ENCODE measurements at regions not wholly inside any gene's neighbourhood (a gene's known extent, or its start where the extent isn't known, plus 50 kb on each side); places are given as distances from the start of the nearest gene placed in this dataset.
"Not testable (repeated sequence)": the region's sequence is repeated elsewhere in the genome, so short reads cannot be mapped to it uniquely, and the experiment has no call there.

GRCh38 chr2:111299635-111300034 is 178.9 kb downstream of the BCL2L11 start:
- H3K9ac ChIP-seq (ENCODE audit: low read length); H3K36me3 ChIP-seq (replicated peaks in 1 of 2; ENCODE audit: control extremely low read depth in 1 of 2, control insufficient read depth in 1 of 2, extremely low read depth in 1 of 2, insufficient read depth in 2 of 2, low read length in 1 of 2); intact Hi-C loops (cut with micrococcal nuclease); DNase-seq; H3K4me3 Mint-ChIP-seq; H3K27ac Mint-ChIP-seq; H2AFZ ChIP-seq (ENCODE audit: insufficient read depth, low read depth, low read length, poor library complexity, severe bottlenecking); H3K27me3 Mint-ChIP-seq; POLR2A ChIA-PET; H3K27ac ChIP-seq (ENCODE audit: low read length in 2 of 2); H3K9me3 Mint-ChIP-seq (ENCODE audit: insufficient read depth); H3K4me3 ChIP-seq (ENCODE audit: control extremely low read depth in 1 of 5, extremely low read depth in 1 of 5, insufficient read depth in 1 of 5, low read depth in 2 of 5, low read length in 4 of 5); H3K9me3 ChIP-seq (ENCODE audit: control extremely low read depth in 1 of 3, control insufficient read depth in 2 of 3, insufficient read depth in 1 of 3, low read length in 2 of 3); H3K79me2 ChIP-seq (ENCODE audit: control insufficient read depth, insufficient read depth, low read length); H3K4me1 Mint-ChIP-seq; H4K20me1 ChIP-seq (ENCODE audit: control insufficient read depth, insufficient read depth, low read length, poor library complexity, severe bottlenecking); CTCF ChIA-PET; H3K4me1 ChIP-seq (ENCODE audit: control insufficient read depth in 2 of 2, insufficient read depth in 2 of 2, low read length in 2 of 2); H3K27me3 ChIP-seq (replicated peaks in 1 of 4; ENCODE audit: control extremely low read depth in 1 of 4, control insufficient read depth in 3 of 4, insufficient read depth in 4 of 4, low read length in 3 of 4); H3K4me2 ChIP-seq (replicated peaks; ENCODE audit: low read depth, low read length, poor library complexity, severe bottlenecking); ATAC-seq (ENCODE audit: low read depth): not testable (repeated sequence)
- no CpG with 5 or more reads among the region's 2 CpGs for WGBS (ENCODE audit: insufficient coverage)

DNA sequence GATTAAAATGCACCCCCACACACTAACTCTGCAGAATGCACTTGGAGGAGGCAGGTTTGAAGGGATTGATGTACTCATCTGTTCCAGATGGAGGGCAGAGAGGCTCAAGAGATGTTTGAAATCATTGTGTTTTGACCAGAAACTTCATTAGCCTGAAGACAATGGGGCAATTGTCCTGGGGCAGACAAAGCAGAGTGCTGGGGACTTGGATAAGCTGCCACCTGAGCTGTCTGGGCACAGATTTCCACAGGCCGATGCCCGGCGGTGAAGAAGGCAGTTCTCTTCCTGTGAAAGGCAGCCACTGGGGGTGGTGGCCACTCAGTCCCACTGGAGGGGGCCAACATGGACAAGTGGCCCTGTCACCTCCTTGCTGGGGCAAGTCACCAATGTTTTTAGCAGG is 181.0 kb downstream of the BCL2L11 start:
- CTCF ChIA-PET, H3K27me3 Mint-ChIP-seq: not testable (repeated sequence)
- WGBS (ENCODE audit: insufficient coverage), result no CpG with 5 or more reads among the region's 3 CpGs

DNA sequence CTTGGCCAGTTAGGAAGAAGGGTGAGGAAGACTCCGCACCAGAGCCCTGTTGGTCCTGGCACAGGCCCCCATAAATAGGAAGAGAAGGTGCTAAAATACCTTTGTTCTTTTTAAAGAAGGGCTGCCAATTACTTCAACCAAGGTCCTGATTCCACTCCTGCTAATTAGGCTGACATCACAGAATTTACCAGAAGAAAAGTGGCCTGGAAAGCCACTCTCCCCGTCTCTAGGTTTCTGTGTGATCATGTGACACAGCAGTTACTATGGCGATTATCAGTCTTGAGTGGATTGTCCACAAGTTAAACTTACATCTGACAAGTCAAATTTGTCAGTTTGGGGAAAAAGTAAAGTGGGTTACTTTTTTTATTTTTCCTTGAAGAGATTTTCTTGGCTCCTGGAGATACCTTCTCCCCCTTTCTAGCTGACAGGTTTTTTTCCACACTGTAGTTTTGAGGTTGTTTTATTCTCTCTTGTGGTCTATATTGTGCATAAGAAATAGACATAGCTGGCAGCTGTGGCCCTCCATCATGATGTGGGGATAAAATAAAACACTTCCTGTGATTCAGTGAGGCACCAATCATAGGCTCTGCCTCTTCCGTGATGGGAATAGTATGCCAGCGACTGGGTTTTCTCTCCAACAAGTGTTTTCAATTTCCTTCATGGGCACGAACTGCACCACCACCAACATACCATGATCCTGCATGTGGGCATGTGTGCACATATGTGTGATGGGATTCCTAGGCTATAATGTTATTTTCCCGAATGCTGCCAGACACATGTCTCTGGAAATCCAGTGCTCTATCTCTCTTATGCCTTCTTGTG is 181.9 kb downstream of the BCL2L11 start:
- H3K4me3 Mint-ChIP-seq; H3K36me3 ChIP-seq (replicated peaks in 1 of 2; ENCODE audit: control extremely low read depth in 1 of 2, control insufficient read depth in 1 of 2, extremely low read depth in 1 of 2, insufficient read depth in 2 of 2, low read length in 1 of 2); H3K9me3 ChIP-seq (ENCODE audit: control extremely low read depth in 1 of 3, control insufficient read depth in 2 of 3, insufficient read depth in 1 of 3, low read length in 2 of 3); H3K9me3 Mint-ChIP-seq (ENCODE audit: insufficient read depth); H3K79me2 ChIP-seq (ENCODE audit: control insufficient read depth, insufficient read depth, low read length); H4K20me1 ChIP-seq (ENCODE audit: control insufficient read depth, insufficient read depth, low read length, poor library complexity, severe bottlenecking); H3K27ac ChIP-seq (ENCODE audit: low read length in 2 of 2); H3K27me3 Mint-ChIP-seq; H3K4me3 ChIP-seq (ENCODE audit: control extremely low read depth in 1 of 5, extremely low read depth in 1 of 5, insufficient read depth in 1 of 5, low read depth in 2 of 5, low read length in 4 of 5); H3K9ac ChIP-seq (ENCODE audit: low read length); intact Hi-C loops (cut with micrococcal nuclease); H3K4me1 Mint-ChIP-seq; H3K27me3 ChIP-seq (replicated peaks in 1 of 4; ENCODE audit: control extremely low read depth in 1 of 4, control insufficient read depth in 3 of 4, insufficient read depth in 4 of 4, low read length in 3 of 4); ATAC-seq (ENCODE audit: low read depth); CTCF ChIA-PET; H3K27ac Mint-ChIP-seq; DNase-seq; H2AFZ ChIP-seq (ENCODE audit: insufficient read depth, low read depth, low read length, poor library complexity, severe bottlenecking); H3K4me1 ChIP-seq (ENCODE audit: control insufficient read depth in 2 of 2, insufficient read depth in 2 of 2, low read length in 2 of 2); POLR2A ChIA-PET; H3K4me2 ChIP-seq (replicated peaks; ENCODE audit: low read depth, low read length, poor library complexity, severe bottlenecking): not testable (repeated sequence)
- WGBS (ENCODE audit: insufficient coverage), result no CpG with 5 or more reads among the region's 7 CpGs

More for the DNA sequence above, 181.0 kb downstream of the BCL2L11 start:
- intact Hi-C loops (cut with micrococcal nuclease); ATAC-seq (ENCODE audit: low read depth); H3K9me3 Mint-ChIP-seq (ENCODE audit: insufficient read depth); H3K4me2 ChIP-seq (replicated peaks; ENCODE audit: low read depth, low read length, poor library complexity, severe bottlenecking); H3K4me1 Mint-ChIP-seq; H3K27me3 ChIP-seq (replicated peaks in 1 of 4; ENCODE audit: control extremely low read depth in 1 of 4, control insufficient read depth in 3 of 4, insufficient read depth in 4 of 4, low read length in 3 of 4); H3K36me3 ChIP-seq (replicated peaks in 1 of 2; ENCODE audit: control extremely low read depth in 1 of 2, control insufficient read depth in 1 of 2, extremely low read depth in 1 of 2, insufficient read depth in 2 of 2, low read length in 1 of 2); POLR2A ChIA-PET; H4K20me1 ChIP-seq (ENCODE audit: control insufficient read depth, insufficient read depth, low read length, poor library complexity, severe bottlenecking); H3K4me3 Mint-ChIP-seq; H3K79me2 ChIP-seq (ENCODE audit: control insufficient read depth, insufficient read depth, low read length); H3K9ac ChIP-seq (ENCODE audit: low read length); H3K4me1 ChIP-seq (ENCODE audit: control insufficient read depth in 2 of 2, insufficient read depth in 2 of 2, low read length in 2 of 2); DNase-seq; H3K4me3 ChIP-seq (ENCODE audit: control extremely low read depth in 1 of 5, extremely low read depth in 1 of 5, insufficient read depth in 1 of 5, low read depth in 2 of 5, low read length in 4 of 5); H2AFZ ChIP-seq (ENCODE audit: insufficient read depth, low read depth, low read length, poor library complexity, severe bottlenecking); H3K9me3 ChIP-seq (ENCODE audit: control extremely low read depth in 1 of 3, control insufficient read depth in 2 of 3, insufficient read depth in 1 of 3, low read length in 2 of 3); H3K27ac Mint-ChIP-seq; H3K27ac ChIP-seq (ENCODE audit: low read length in 2 of 2): not testable (repeated sequence)

GRCh38 chr2:111307302-111307701 is 186.6 kb downstream of the BCL2L11 start:
- H3K4me1 Mint-ChIP-seq; H3K9me3 Mint-ChIP-seq (ENCODE audit: insufficient read depth); H3K9ac ChIP-seq (ENCODE audit: low read length); ATAC-seq (ENCODE audit: low read depth); H3K4me3 Mint-ChIP-seq; H3K79me2 ChIP-seq (ENCODE audit: control insufficient read depth, insufficient read depth, low read length); H3K27me3 ChIP-seq (replicated peaks in 1 of 4; ENCODE audit: control extremely low read depth in 1 of 4, control insufficient read depth in 3 of 4, insufficient read depth in 4 of 4, low read length in 3 of 4); DNase-seq; H3K27ac ChIP-seq (ENCODE audit: low read length in 2 of 2); H3K27ac Mint-ChIP-seq; H4K20me1 ChIP-seq (ENCODE audit: control insufficient read depth, insufficient read depth, low read length, poor library complexity, severe bottlenecking); H3K4me3 ChIP-seq (ENCODE audit: control extremely low read depth in 1 of 5, extremely low read depth in 1 of 5, insufficient read depth in 1 of 5, low read depth in 2 of 5, low read length in 4 of 5); H2AFZ ChIP-seq (ENCODE audit: insufficient read depth, low read depth, low read length, poor library complexity, severe bottlenecking); H3K9me3 ChIP-seq (ENCODE audit: control extremely low read depth in 1 of 3, control insufficient read depth in 2 of 3, insufficient read depth in 1 of 3, low read length in 2 of 3); H3K36me3 ChIP-seq (replicated peaks in 1 of 2; ENCODE audit: control extremely low read depth in 1 of 2, control insufficient read depth in 1 of 2, extremely low read depth in 1 of 2, insufficient read depth in 2 of 2, low read length in 1 of 2); H3K27me3 Mint-ChIP-seq; intact Hi-C loops (cut with micrococcal nuclease); H3K4me1 ChIP-seq (ENCODE audit: control insufficient read depth in 2 of 2, insufficient read depth in 2 of 2, low read length in 2 of 2); POLR2A ChIA-PET; CTCF ChIA-PET; H3K4me2 ChIP-seq (replicated peaks; ENCODE audit: low read depth, low read length, poor library complexity, severe bottlenecking): not testable (repeated sequence)
- 93% methylated on average over 3 of the region's 3 CpGs for WGBS (ENCODE audit: insufficient coverage)
